ENCODE measurements at regions not wholly inside any gene's neighbourhood (a gene's known extent, or its start where the extent isn't known, plus 50 kb on each side); places are given as distances from the start of the nearest gene placed in this dataset.

DNA sequence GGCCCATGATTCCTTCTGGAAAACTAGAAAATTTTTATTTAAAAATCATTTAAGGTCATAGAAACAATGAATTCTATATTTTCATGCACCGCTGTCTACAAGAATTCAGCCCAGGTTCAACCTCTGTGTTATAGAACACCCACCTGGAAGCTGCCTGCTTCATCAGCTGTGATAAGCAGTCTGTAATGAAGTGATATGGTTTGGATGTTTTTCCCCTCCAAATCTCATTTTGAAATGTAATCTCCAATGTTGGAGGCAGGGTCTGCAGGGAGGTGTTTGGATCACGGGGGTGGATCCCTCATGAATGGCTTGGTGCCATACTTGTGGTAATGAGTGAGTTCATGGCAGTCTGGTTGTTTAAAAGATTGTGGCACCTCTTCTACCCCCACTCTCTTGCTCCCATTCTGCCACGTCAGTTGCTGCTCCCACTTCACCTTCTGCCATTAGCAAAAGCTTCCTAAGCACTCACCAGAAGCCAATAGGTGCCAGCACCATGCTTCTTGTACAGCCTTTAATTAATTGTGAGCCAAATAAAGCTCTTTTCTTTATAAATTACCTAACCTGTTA, 55.6 kb downstream of the MRPL32 start:
- no peaks in the 10 kb centered on the region for H3K36me3 Mint-ChIP-seq
- CTCF ChIA-PET, result interaction anchor here (1.0 kb wide), 1 partner anchor 274 kb away, joined by 3 read pairs; no protein-coding TSS in a partner anchor
- POLR2A ChIA-PET, result no interaction called here
- DNase-seq, result no peak
- H3K27me3 Mint-ChIP-seq, result peaks cover 12% of the 10 kb centered on the region
- H3K4me3 Mint-ChIP-seq, result no peak overlapping the region
- no peaks in the 10 kb centered on the region for H3K4me1 Mint-ChIP-seq (ENCODE audit: low read depth)
- intact Hi-C loops (cut with micrococcal nuclease), result no loop called here
- no peaks in the 10 kb centered on the region for H3K9me3 Mint-ChIP-seq
- H3K27ac Mint-ChIP-seq, result no peak overlapping the region

DNA sequence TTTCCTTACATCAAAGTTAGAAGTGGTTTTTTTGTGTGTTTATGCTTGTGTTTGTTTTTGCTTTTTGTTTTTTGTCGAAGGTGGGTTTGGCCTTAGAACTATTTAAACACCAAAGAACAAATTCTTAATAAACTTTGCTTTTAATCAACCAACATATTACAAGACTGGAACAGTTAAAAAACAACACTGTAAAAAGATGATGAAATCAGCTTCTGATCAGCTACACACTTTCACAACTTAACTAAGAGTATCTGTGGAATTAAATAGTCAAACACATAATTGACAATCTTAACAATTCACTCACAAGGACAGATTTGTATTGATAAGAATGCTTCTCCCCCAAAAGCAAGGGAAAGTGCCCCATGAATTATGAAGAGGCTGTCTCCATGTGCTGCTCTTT, 58.8 kb downstream of the MRPL32 start:
- Mint-ChIP-seq H3K4me1 (ENCODE audit: low read depth) (no peaks in the 10 kb centered on the region), H3K9me3 (no peaks in the 10 kb centered on the region), H3K27ac (no peak overlapping the region), H3K27me3 (peaks cover 17% of the 10 kb centered on the region), H3K36me3 (no peaks in the 10 kb centered on the region), H3K4me3 (no peak overlapping the region)
- ChIA-PET CTCF (no interaction called here), POLR2A (no interaction called here)
- intact Hi-C loops (cut with micrococcal nuclease), result no loop called here
- DNase-seq, result no peak

GRCh38 chr7:42991913-42992591, 59.9 kb downstream of the MRPL32 start:
- no peak for DNase-seq
- Mint-ChIP-seq H3K27ac (no peak overlapping the region), H3K36me3 (no peaks in the 10 kb centered on the region), H3K27me3 (peaks cover 9% of the 10 kb centered on the region), H3K9me3 (no peaks in the 10 kb centered on the region), H3K4me3 (no peak overlapping the region), H3K4me1 (ENCODE audit: low read depth) (no peaks in the 10 kb centered on the region)
- intact Hi-C loops (cut with micrococcal nuclease), result no loop called here
- POLR2A ChIA-PET, result no interaction called here
- CTCF ChIA-PET, result no interaction called here

DNA sequence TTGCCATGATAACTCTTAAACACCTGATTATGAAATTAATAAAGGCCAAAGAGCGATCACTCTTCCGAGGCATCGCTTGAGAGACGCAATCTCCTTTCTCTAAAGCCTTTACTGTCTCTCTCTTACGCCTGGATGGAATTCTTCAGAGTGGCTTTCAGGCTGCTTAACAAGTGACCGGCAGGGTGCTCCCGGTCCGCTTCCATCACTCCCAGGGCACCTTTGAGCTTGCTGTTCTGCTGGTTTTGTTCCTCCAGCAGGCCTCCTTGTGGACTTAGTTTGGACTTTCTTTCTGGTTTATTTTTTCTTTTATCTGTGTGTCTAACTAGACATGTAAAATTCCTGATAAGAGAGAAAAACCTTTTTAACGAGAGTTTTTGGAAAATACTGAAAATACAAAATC, 60.9 kb downstream of the MRPL32 start:
- Mint-ChIP-seq H3K9me3 (no peaks in the 10 kb centered on the region), H3K27ac (no peak overlapping the region), H3K27me3 (peaks cover 7% of the 10 kb centered on the region), H3K36me3 (no peaks in the 10 kb centered on the region), H3K4me3 (no peak overlapping the region), H3K4me1 (ENCODE audit: low read depth) (no peaks in the 10 kb centered on the region)
- DNase-seq, result no peak
- intact Hi-C loops (cut with micrococcal nuclease), result no loop called here
- ChIA-PET POLR2A (no interaction called here), CTCF (no interaction called here)

- POLR2A ChIA-PET, result no interaction called here
- Mint-ChIP-seq H3K27ac (no peak overlapping the region), H3K4me1 (ENCODE audit: low read depth) (no peaks in the 10 kb centered on the region), H3K4me3 (no peak overlapping the region), H3K36me3 (no peaks in the 10 kb centered on the region), H3K9me3 (no peaks in the 10 kb centered on the region), H3K27me3 (peaks cover 7% of the 10 kb centered on the region)
- no peak for DNase-seq
- CTCF ChIA-PET, result no interaction called here
- intact Hi-C loops (cut with micrococcal nuclease), result no loop called here
Measured at GRCh38 chr7:42994096-42994495, 61.9 kb downstream of the MRPL32 start.

GRCh38 chr7:42997611-42998010, 65.4 kb downstream of the MRPL32 start:
- Mint-ChIP-seq H3K27ac (no peak overlapping the region), H3K27me3 (peaks cover 9% of the 10 kb centered on the region), H3K9me3 (no peaks in the 10 kb centered on the region), H3K4me3 (no peak overlapping the region), H3K4me1 (ENCODE audit: low read depth) (no peaks in the 10 kb centered on the region), H3K36me3 (no peaks in the 10 kb centered on the region)
- intact Hi-C loops (cut with micrococcal nuclease), result no loop called here
- ChIA-PET CTCF (no interaction called here), POLR2A (no interaction called here)
- DNase-seq, result no peak

DNA sequence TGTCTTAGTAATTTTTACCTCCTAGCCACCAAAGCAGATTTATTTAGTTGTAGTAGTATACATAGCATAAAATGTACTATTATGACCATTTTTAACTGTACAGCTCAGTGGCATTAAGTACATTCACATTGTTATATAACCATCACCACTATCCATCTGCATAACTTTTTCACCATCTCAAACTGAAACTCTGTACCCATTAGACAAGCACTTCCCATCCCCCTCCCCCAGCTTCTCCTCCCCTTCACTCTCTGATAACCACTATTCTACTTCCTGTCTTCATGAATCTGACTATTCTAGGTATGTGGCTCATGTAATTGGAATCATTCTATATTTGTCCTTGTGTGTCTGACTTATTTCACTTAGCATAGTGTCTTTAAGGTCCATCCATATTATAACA, 71.9 kb downstream of the MRPL32 start:
- intact Hi-C loops (cut with micrococcal nuclease), result no loop called here
- CTCF ChIA-PET, result interaction anchor here (0.5 to 1.1 kb wide), 2 partner anchors 9 to 12 kb away, joined by 3 read pairs; no protein-coding TSS in a partner anchor
- no peaks in the 10 kb centered on the region for H3K4me1 Mint-ChIP-seq (ENCODE audit: low read depth)

GRCh38 chr7:43006008-43006407, 73.8 kb downstream of the MRPL32 start:
- intact Hi-C loops (cut with micrococcal nuclease), result no loop called here
- no peak for DNase-seq
- Mint-ChIP-seq H3K4me3 (no peak overlapping the region), H3K4me1 (ENCODE audit: low read depth) (no peaks in the 10 kb centered on the region), H3K9me3 (no peaks in the 10 kb centered on the region), H3K36me3 (no peaks in the 10 kb centered on the region), H3K27ac (no peak overlapping the region), H3K27me3 (peaks cover 20% of the 10 kb centered on the region)
- ChIA-PET CTCF (no interaction called here), POLR2A (no interaction called here)

More for the DNA sequence above, 71.9 kb downstream of the MRPL32 start:
- DNase-seq, result no peak
- POLR2A ChIA-PET, result no interaction called here
- Mint-ChIP-seq H3K36me3 (no peaks in the 10 kb centered on the region), H3K27me3 (peaks cover 16% of the 10 kb centered on the region), H3K4me3 (no peak overlapping the region), H3K9me3 (no peaks in the 10 kb centered on the region), H3K27ac (no peak overlapping the region)

DNA sequence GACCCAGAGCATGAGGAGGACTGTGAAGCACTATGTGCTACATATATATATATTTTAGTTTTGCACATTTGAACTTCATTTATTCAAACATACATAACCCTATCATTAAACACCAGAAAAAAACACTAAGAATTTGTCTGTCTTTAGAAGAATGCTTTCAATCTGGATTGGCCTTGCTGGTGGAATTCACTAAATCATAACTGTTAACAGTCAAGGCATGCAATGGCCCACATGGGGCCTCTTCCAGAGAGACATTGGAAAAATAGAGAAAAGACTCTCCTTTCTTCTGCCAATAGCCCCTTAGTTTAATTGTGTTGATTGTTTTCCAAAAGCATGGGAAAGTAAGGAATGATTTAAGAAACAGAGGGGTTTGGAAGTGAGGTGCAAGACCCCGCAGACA, 77.9 kb downstream of the MRPL32 start:
- no peak for DNase-seq
- no peak overlapping the region for H3K27ac Mint-ChIP-seq
- POLR2A ChIA-PET, result no interaction called here
- H3K4me1 Mint-ChIP-seq (ENCODE audit: low read depth), result no peaks in the 10 kb centered on the region
- peaks cover 32% of the 10 kb centered on the region for H3K27me3 Mint-ChIP-seq
- intact Hi-C loops (cut with micrococcal nuclease), result no loop called here
- H3K36me3 Mint-ChIP-seq, result no peaks in the 10 kb centered on the region
- no peak overlapping the region for H3K4me3 Mint-ChIP-seq
- no peaks in the 10 kb centered on the region for H3K9me3 Mint-ChIP-seq
- CTCF ChIA-PET, result no interaction called here

DNA sequence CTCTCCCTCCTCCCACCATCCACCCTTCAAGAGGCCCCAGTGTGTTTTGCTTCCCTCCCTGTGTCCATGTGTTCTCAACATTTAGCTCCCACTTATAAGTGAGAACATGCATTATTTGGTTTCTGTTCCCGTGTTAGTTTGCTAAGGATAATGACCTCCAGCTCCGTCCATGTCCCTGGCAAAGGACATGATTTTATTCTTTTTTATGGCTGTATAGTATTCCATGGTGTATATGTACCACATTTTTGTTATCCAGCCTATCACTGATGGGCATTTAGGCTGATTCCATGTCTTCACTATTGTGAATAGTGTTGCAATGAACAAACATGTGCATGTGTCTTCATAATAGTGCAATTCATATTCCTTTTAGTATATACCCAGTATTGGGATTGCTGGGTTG, 79.7 kb downstream of the MRPL32 start:
- Mint-ChIP-seq H3K4me1 (ENCODE audit: low read depth) (no peaks in the 10 kb centered on the region), H3K27me3 (peaks cover 29% of the 10 kb centered on the region), H3K9me3 (no peaks in the 10 kb centered on the region), H3K36me3 (no peaks in the 10 kb centered on the region), H3K4me3 (no peak overlapping the region), H3K27ac (no peak overlapping the region)
- POLR2A ChIA-PET, result no interaction called here
- no peak for DNase-seq
- intact Hi-C loops (cut with micrococcal nuclease), result no loop called here
- CTCF ChIA-PET, result no interaction called here

DNA sequence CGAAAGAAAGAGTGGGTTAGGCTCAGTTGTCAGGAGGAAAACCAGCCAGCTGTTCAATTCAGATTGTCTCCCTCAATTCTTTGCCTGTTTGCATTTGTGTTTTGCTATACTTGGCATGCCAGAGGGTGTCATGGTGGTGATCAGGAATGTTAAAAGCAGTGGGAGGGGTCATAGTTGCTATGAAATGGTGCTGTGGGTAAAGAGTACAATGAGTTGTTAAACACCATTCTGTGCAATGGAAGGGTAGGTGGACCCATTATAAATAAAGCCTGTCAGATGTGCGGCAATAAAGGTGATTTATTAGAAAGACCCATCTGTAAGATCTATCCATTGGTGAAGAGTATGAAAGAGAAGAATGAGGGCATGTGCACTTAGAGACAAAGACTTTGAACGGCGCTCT, 82.2 kb downstream of the MRPL32 start:
- no peak overlapping the region for H3K4me3 Mint-ChIP-seq
- intact Hi-C loops (cut with micrococcal nuclease), result no loop called here
- no peaks in the 10 kb centered on the region for H3K36me3 Mint-ChIP-seq
- ChIA-PET POLR2A (no interaction called here), CTCF (no interaction called here)
- no peaks in the 10 kb centered on the region for H3K4me1 Mint-ChIP-seq (ENCODE audit: low read depth)
- no peaks in the 10 kb centered on the region for H3K9me3 Mint-ChIP-seq
- DNase-seq, result no peak
- H3K27ac Mint-ChIP-seq, result no peak overlapping the region
- peaks cover 27% of the 10 kb centered on the region for H3K27me3 Mint-ChIP-seq

- DNase-seq, result no peak
- intact Hi-C loops (cut with micrococcal nuclease), result no loop called here
- no peaks in the 10 kb centered on the region for H3K4me1 Mint-ChIP-seq (ENCODE audit: low read depth)
- peaks cover 23% of the 10 kb centered on the region for H3K27me3 Mint-ChIP-seq
- ChIA-PET CTCF (interaction anchor here (0.7 kb wide), 1 partner anchor 12 kb away, joined by 3 read pairs; no protein-coding TSS in a partner anchor), POLR2A (no interaction called here)
- no peak overlapping the region for H3K27ac Mint-ChIP-seq
- no peaks in the 10 kb centered on the region for H3K36me3 Mint-ChIP-seq
- no peak overlapping the region for H3K4me3 Mint-ChIP-seq
- no peaks in the 10 kb centered on the region for H3K9me3 Mint-ChIP-seq
Measured at GRCh38 chr7:43015301-43015700, 83.1 kb downstream of the MRPL32 start.

DNA sequence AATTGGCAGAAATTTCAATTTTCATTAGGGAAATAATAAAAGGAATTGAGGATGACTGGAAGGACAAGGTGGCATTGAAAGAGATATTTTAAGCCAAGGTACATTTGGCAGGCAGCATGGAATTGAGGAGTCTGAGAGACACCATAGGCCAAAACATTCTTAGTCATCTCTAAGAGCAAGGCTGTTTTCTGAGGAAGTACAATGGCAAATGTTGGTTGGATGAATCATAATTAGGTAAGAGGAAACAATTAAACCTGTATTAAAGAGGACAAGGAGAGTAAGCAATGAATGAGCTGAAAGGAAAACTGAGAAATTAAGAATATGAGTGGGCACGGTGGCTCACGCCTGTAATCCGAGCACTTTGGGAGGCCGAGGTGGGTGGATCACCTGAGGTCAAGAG, 86.3 kb downstream of the MRPL32 start:
- Mint-ChIP-seq H3K9me3 (no peaks in the 10 kb centered on the region), H3K4me3 (no peak overlapping the region), H3K27ac (no peak overlapping the region), H3K4me1 (ENCODE audit: low read depth) (no peaks in the 10 kb centered on the region), H3K36me3 (no peaks in the 10 kb centered on the region), H3K27me3 (peaks cover 16% of the 10 kb centered on the region)
- POLR2A ChIA-PET, result no interaction called here
- no peak for DNase-seq
- intact Hi-C loops (cut with micrococcal nuclease), result no loop called here
- CTCF ChIA-PET, result no interaction called here

Measured in activated CD4-positive, alpha-beta memory T cell treated with anti-CD3 and anti-CD28 coated beads for 36 hours (primary cell).